Lung (tissue), 11 donors: ENCODE measurements at regions not wholly inside any gene's neighbourhood (a gene's known extent, or its start where the extent isn't known, plus 50 kb on each side); places are given as distances from the start of the nearest gene placed in this dataset.
"Not testable (repeated sequence)": the region's sequence is repeated elsewhere in the genome, so short reads cannot be mapped to it uniquely, and the experiment has no call there.

Experiments used
- ATAC-seq: fragments of 200-7000 bp; cut with Tn5 transposase; one replicate; pipeline ENCODE4 v1.9.1; 2020; ENCODE audit warnings: moderate number of reproducible peaks; ENCODE audit not compliant: insufficient read depth, low FRiP score
- DNase-seq, 3 donors: peaks; one replicate each; pipeline ENCODE4 v3.0.0-alpha.2; 2013 to 2017
- H3K27ac ChIP-seq, 2 donors: one replicate each; pipeline ENCODE4 v1.5.1; 2013; ENCODE audit warnings: mild to moderate bottlenecking in 2 of 2, moderate library complexity in 2 of 2, control low read depth in 1 of 2, inconsistent platforms in 1 of 2, low read depth in 1 of 2, low read length in 1 of 2
- H3K27me3 ChIP-seq, 3 donors: one replicate each; pipeline ENCODE4 v1.5.1; 2013; ENCODE audit warnings: low read length in 2 of 3; ENCODE audit not compliant: control insufficient read depth in 3 of 3, insufficient read depth in 3 of 3
- H3K36me3 ChIP-seq, 4 donors: one replicate each; pipeline ENCODE4 v1.5.1; 2013; ENCODE audit warnings: low read length in 4 of 4, mild to moderate bottlenecking in 1 of 4, moderate library complexity in 1 of 4; ENCODE audit not compliant: control insufficient read depth in 4 of 4, insufficient read depth in 4 of 4
- H3K4me1 ChIP-seq, 5 donors: one replicate each; pipeline ENCODE4 v1.5.1; 2013; ENCODE audit warnings: low read length in 5 of 5, mild to moderate bottlenecking in 2 of 5, moderate library complexity in 1 of 5; ENCODE audit not compliant: control insufficient read depth in 5 of 5, insufficient read depth in 5 of 5
- H3K4me3 ChIP-seq: one replicate; pipeline ENCODE4 v1.5.1; 2013; ENCODE audit warnings: mild to moderate bottlenecking, control low read depth, moderate library complexity
- H3K9ac ChIP-seq, 2 donors: one replicate each; pipeline ENCODE4 v1.5.1; 2013; ENCODE audit warnings: low read length in 2 of 2, control low read depth in 1 of 2; ENCODE audit not compliant: insufficient read depth in 1 of 2
- H3K9me3 ChIP-seq, 4 donors: one replicate each; pipeline ENCODE4 v1.5.1; 2013; ENCODE audit warnings: low read length in 3 of 4, mild to moderate bottlenecking in 1 of 4, moderate library complexity in 1 of 4; ENCODE audit not compliant: control insufficient read depth in 4 of 4, insufficient read depth in 3 of 4
- WGBS, 2 donors: extraction: QIAGEN DNeasy Blood & Tissue Kit; methylation state at CpG; one replicate each; pipeline ENCODE4 v1.1.7; 2013; 5-methylcytosine and 5-hydroxymethylcytosine counted together
- TF ChIP-seq, protein P1 (sequence below): IDR thresholded peaks from 2 replicates; pipeline ENCODE4 v1.5.1; 2012; ENCODE audit warnings: mild to moderate bottlenecking; ENCODE audit errors: control extremely low read depth, extremely low read depth
- donor health status: control.
- donor health status: control.
- donor health status: Bipolar disorder and iron deficiency.
- donor health status: healthy.
- donor health status: DM: yes; HTN: yes; CAD: no.

DNA sequence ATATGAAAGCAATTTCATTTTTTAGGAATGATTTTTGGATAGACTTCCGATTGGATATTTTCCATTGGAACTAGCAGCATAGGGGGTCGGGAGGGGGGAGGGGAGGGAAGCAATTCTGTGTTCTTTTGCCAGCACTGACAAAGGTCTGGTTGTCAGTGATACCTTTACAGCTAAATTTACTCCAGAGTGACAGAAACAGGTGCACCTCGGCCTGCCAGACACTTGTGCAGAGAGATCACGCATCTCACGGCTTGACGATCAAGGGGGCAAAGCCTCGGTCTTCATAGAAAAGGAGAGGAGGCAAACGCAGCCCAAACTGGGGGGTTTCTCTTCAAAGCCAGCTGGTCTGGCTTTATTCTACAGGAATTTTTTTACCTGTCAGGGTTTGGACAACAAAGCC is 339.0 kb downstream of the TYW1 start:
- H3K9me3 ChIP-seq, H3K27ac ChIP-seq, H3K9ac ChIP-seq, H3K4me3 ChIP-seq, H3K4me1 ChIP-seq, ATAC-seq, DNase-seq, H3K36me3 ChIP-seq, H3K27me3 ChIP-seq: not testable (repeated sequence)
- WGBS, 2 donors, result 80% methylated on average over 2 of the region's 8 CpGs; no CpG with 5 or more reads in 1 of the 2 donors

- DNase-seq, H3K4me1 ChIP-seq, H3K4me3 ChIP-seq, H3K9me3 ChIP-seq, H3K36me3 ChIP-seq, ATAC-seq, H3K27ac ChIP-seq, H3K27me3 ChIP-seq, H3K9ac ChIP-seq: not testable (repeated sequence)
Observed at GRCh38 chr7:67338545-67338944, 341.9 kb downstream of the TYW1 start.

GRCh38 chr7:67341153-67341768 is 344.6 kb downstream of the TYW1 start:
- DNase-seq (no peak), ATAC-seq (no peak)
- Histone ChIP-seq H3K9ac (no peak overlapping the region), H3K4me3 (no peak overlapping the region), H3K36me3 (peaks cover 4 to 15% (median 7%) of the 10 kb centered on the region in 4 donors), H3K4me1 (no peaks in the 10 kb centered on the region), H3K9me3 (peaks cover 0 to 8% (median 2%) of the 10 kb centered on the region in 4 donors), H3K27me3 (no peaks in the 10 kb centered on the region), H3K27ac (no peak overlapping the region)
- WGBS, 2 donors, result 97 to 99% methylated on average over 10 of the region's 10 CpGs
- TF ChIP-seq, protein P1, sequence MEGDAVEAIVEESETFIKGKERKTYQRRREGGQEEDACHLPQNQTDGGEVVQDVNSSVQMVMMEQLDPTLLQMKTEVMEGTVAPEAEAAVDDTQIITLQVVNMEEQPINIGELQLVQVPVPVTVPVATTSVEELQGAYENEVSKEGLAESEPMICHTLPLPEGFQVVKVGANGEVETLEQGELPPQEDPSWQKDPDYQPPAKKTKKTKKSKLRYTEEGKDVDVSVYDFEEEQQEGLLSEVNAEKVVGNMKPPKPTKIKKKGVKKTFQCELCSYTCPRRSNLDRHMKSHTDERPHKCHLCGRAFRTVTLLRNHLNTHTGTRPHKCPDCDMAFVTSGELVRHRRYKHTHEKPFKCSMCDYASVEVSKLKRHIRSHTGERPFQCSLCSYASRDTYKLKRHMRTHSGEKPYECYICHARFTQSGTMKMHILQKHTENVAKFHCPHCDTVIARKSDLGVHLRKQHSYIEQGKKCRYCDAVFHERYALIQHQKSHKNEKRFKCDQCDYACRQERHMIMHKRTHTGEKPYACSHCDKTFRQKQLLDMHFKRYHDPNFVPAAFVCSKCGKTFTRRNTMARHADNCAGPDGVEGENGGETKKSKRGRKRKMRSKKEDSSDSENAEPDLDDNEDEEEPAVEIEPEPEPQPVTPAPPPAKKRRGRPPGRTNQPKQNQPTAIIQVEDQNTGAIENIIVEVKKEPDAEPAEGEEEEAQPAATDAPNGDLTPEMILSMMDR, result no peak

- Histone ChIP-seq H3K4me3 (no peak overlapping the region), H3K4me1 (no peaks in the 10 kb centered on the region), H3K9me3 (peaks cover 0 to 8% (median 2%) of the 10 kb centered on the region in 4 donors), H3K27me3 (no peaks in the 10 kb centered on the region), H3K27ac (no peak overlapping the region), H3K9ac (no peak overlapping the region), H3K36me3 (peaks cover 4 to 15% (median 7%) of the 10 kb centered on the region in 4 donors)
- 89 to 99% methylated on average over 3 of the region's 3 CpGs for WGBS, 2 donors
- ATAC-seq (no peak), DNase-seq (no peak)
- TF ChIP-seq, protein P1, result no peak
Observed at GRCh38 chr7:67343114-67343513, 346.5 kb downstream of the TYW1 start.
